Left lung (tissue), 4 donors: ENCODE measurements at regions not wholly inside any gene's neighbourhood (a gene's known extent, or its start where the extent isn't known, plus 50 kb on each side); places are given as distances from the start of the nearest gene placed in this dataset.

Experiments
- ATAC-seq: fragments of 200-7000 bp; cut with Tn5 transposase; one replicate; pipeline ENCODE4 v1.9.1; 2020; ENCODE audit warnings: moderate library complexity
- DNase-seq, 4 donors: peaks; one replicate each; pipeline ENCODE4 v3.0.0-alpha.2; 2013 to 2020
- H3K27ac ChIP-seq, 2 donors: fragments of 200-600 bp; sonication (generic) in 1 of 2; one replicate each; pipeline versions ENCODE4 v1.5.0 to v1.8.0; 2020 to 2021
- H3K27me3 ChIP-seq, 2 donors: fragments of 200-600 bp; sonication (generic) in 1 of 2; one replicate each; pipeline versions ENCODE4 v1.5.0 to v1.8.0; 2020 to 2021
- H3K36me3 ChIP-seq, 2 donors: fragments of 200-600 bp; sonication (generic) in 1 of 2; one replicate each; pipeline versions ENCODE4 v1.5.0 to v1.8.0; 2020 to 2021
- H3K4me1 ChIP-seq, 2 donors: fragments of 200-600 bp; one replicate each; pipeline ENCODE4 v1.8.0; 2021
- H3K4me3 ChIP-seq, 2 donors: fragments of 200-600 bp; sonication (generic) in 1 of 2; one replicate each; pipeline versions ENCODE4 v1.5.0 to v1.8.0; 2020 to 2021; ENCODE audit warnings: mild to moderate bottlenecking in 1 of 2
- H3K9me3 ChIP-seq, 2 donors: fragments of 200-600 bp; sonication (generic) in 1 of 2; one replicate each; pipeline versions ENCODE4 v1.5.0 to v1.8.0; 2020 to 2021
- CTCF ChIP-seq, 2 donors: fragments of 200-600 bp; sonication (generic) in 1 of 2; IDR thresholded peaks; one replicate each; pipeline versions ENCODE4 v1.5.0 to v1.8.0; 2021; ENCODE audit warnings: antibody characterized with exemption in 2 of 2
- intact Hi-C, 2 donors: fragments of 100-400 bp; cut with DNase I; formaldehyde crosslinking; loops; one replicate each; pipeline versions ENCODE4 v1.11.2 to v1.14.2; 2022
- donor health status: DM: no; HTN: yes; CAD: no.
- donor health status: DM: no; HTN: no; CAD: no.

- H3K4me3 ChIP-seq, result no peak overlapping the region
- TF ChIP-seq CTCF (IDR thresholded peaks at IDR 0.05), result no peak
- ATAC-seq (no peak), DNase-seq (no peak)
- H3K4me1 ChIP-seq, result no peaks in the 10 kb centered on the region
- no peaks in the 10 kb centered on the region for H3K9me3 ChIP-seq
- no peaks in the 10 kb centered on the region for H3K27me3 ChIP-seq
- intact Hi-C loops, result no loop called here
- no peaks in the 10 kb centered on the region for H3K36me3 ChIP-seq
- H3K27ac ChIP-seq, result no peak overlapping the region
These were observed 56.3 kb downstream of the ABCC12 start for GRCh38 chr16:48099455-48099854.

- H3K27me3 ChIP-seq, result no peaks in the 10 kb centered on the region
- no peak for ATAC-seq
These were observed 57.3 kb downstream of the ABCC12 start for GRCh38 chr16:48098472-48098871.

GRCh38 chr16:48091117-48091516 is 64.7 kb downstream of the ABCC12 start:
- no peaks in the 10 kb centered on the region for H3K4me1 ChIP-seq
- no peak overlapping the region for H3K27ac ChIP-seq
- no peak overlapping the region for H3K4me3 ChIP-seq
- intact Hi-C loops, result no loop called here
- no peaks in the 10 kb centered on the region for H3K9me3 ChIP-seq
- H3K36me3 ChIP-seq, result no peaks in the 10 kb centered on the region
- ATAC-seq (no peak), DNase-seq (no peak)
- H3K27me3 ChIP-seq, result peaks cover 0 to 6% of the 10 kb centered on the region in 2 donors
- no peak for TF ChIP-seq CTCF (IDR thresholded peaks at IDR 0.05)

More at GRCh38 chr16:48098472-48098871, 57.3 kb downstream of the ABCC12 start:
- intact Hi-C loops, result no loop called here
- no peaks in the 10 kb centered on the region for H3K4me1 ChIP-seq
- no peak overlapping the region for H3K27ac ChIP-seq
- H3K4me3 ChIP-seq, result no peak overlapping the region
- TF ChIP-seq CTCF (IDR thresholded peaks at IDR 0.05), result no peak
- no peaks in the 10 kb centered on the region for H3K36me3 ChIP-seq
- H3K9me3 ChIP-seq, result no peaks in the 10 kb centered on the region
- DNase-seq, result no peak

- no peaks in the 10 kb centered on the region for H3K9me3 ChIP-seq
- no peak overlapping the region for H3K4me3 ChIP-seq
- peaks cover 0 to 6% of the 10 kb centered on the region in 2 donors for H3K27me3 ChIP-seq
- H3K27ac ChIP-seq, result no peak overlapping the region
- no peak for TF ChIP-seq CTCF (IDR thresholded peaks at IDR 0.05)
- intact Hi-C loops, result no loop called here
- no peak for DNase-seq
- no peak for ATAC-seq
- no peaks in the 10 kb centered on the region for H3K36me3 ChIP-seq
- no peaks in the 10 kb centered on the region for H3K4me1 ChIP-seq
These were observed 66.6 kb downstream of the ABCC12 start for GRCh38 chr16:48089053-48089792.

GRCh38 chr16:48087639-48088038 is 68.2 kb downstream of the ABCC12 start:
- no peak overlapping the region for H3K4me3 ChIP-seq
- no peak for TF ChIP-seq CTCF (IDR thresholded peaks at IDR 0.05)
- DNase-seq, result no peak
- no peak for ATAC-seq
- intact Hi-C loops, result no loop called here
- peaks cover 0 to 6% of the 10 kb centered on the region in 2 donors for H3K27me3 ChIP-seq
- no peak overlapping the region for H3K27ac ChIP-seq
- no peaks in the 10 kb centered on the region for H3K36me3 ChIP-seq
- no peaks in the 10 kb centered on the region for H3K4me1 ChIP-seq
- no peaks in the 10 kb centered on the region for H3K9me3 ChIP-seq
